ENCODE measurements at regions not wholly inside any gene's neighbourhood (a gene's known extent, or its start where the extent isn't known, plus 50 kb on each side); places are given as distances from the start of the nearest gene placed in this dataset.

DNA sequence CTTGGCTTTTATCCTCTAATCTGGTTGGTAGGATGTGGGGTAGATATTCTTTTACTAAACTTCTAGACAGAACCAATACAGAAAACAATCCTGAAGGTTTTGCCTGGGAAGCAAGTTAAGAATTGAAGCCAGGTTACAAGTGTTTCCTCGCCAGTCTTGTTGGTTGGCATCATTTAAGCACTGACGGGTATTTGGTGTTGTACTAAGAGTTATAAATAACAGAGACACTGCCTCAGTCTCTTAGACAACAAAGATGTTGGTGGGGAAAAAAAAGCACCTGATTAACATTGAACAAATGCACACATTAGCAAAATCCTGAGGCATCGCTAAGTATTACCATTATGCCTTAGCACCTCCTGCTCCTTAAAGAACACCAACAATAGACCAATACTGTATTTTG, 272.2 kb downstream of the BRINP2 start:
- TF ChIP-seq, protein P1, sequence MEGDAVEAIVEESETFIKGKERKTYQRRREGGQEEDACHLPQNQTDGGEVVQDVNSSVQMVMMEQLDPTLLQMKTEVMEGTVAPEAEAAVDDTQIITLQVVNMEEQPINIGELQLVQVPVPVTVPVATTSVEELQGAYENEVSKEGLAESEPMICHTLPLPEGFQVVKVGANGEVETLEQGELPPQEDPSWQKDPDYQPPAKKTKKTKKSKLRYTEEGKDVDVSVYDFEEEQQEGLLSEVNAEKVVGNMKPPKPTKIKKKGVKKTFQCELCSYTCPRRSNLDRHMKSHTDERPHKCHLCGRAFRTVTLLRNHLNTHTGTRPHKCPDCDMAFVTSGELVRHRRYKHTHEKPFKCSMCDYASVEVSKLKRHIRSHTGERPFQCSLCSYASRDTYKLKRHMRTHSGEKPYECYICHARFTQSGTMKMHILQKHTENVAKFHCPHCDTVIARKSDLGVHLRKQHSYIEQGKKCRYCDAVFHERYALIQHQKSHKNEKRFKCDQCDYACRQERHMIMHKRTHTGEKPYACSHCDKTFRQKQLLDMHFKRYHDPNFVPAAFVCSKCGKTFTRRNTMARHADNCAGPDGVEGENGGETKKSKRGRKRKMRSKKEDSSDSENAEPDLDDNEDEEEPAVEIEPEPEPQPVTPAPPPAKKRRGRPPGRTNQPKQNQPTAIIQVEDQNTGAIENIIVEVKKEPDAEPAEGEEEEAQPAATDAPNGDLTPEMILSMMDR (conservative IDR thresholded peaks at IDR 0.05): no peak
- no peak for TF ChIP-seq EZH2 (IDR thresholded peaks at IDR 0.05; ENCODE audit: low read depth)
- no peaks in the 10 kb centered on the region for H3K9me3 ChIP-seq (ENCODE audit: insufficient read depth, low read depth)
- no TSS peak for BruUV-seq (replicated peaks)
- ChIA-PET CTCF (no interaction called here), POLR2A (ENCODE audit: unreplicated experiment) (no interaction called here)
- intact Hi-C loops (cut with micrococcal nuclease; ENCODE audit: unreplicated experiment): no loop called here
- H3K79me2 ChIP-seq (ENCODE audit: low read depth): no peaks in the 10 kb centered on the region
- no peaks in the 10 kb centered on the region for H3K4me1 ChIP-seq (replicated peaks; ENCODE audit: insufficient read depth)
- DNase-seq: no peak
- H4K20me1 ChIP-seq (ENCODE audit: insufficient read depth): no peaks in the 10 kb centered on the region
- H2AFZ ChIP-seq: no peak overlapping the region
- no peaks in the 10 kb centered on the region for H3K9me2 ChIP-seq (ENCODE audit: insufficient read depth)
- no peak overlapping the region for H3K27ac ChIP-seq
- H3F3A ChIP-seq (ENCODE audit: insufficient read depth, low read depth): no peaks in the 10 kb centered on the region
- H3K4me3 ChIP-seq: no peak overlapping the region
- no peaks in the 10 kb centered on the region for H3K36me3 ChIP-seq (ENCODE audit: low read depth)
- no peak overlapping the region for H3K4me2 ChIP-seq
- H3K27me3 ChIP-seq (ENCODE audit: insufficient read depth, low read depth): no peaks in the 10 kb centered on the region

DNA sequence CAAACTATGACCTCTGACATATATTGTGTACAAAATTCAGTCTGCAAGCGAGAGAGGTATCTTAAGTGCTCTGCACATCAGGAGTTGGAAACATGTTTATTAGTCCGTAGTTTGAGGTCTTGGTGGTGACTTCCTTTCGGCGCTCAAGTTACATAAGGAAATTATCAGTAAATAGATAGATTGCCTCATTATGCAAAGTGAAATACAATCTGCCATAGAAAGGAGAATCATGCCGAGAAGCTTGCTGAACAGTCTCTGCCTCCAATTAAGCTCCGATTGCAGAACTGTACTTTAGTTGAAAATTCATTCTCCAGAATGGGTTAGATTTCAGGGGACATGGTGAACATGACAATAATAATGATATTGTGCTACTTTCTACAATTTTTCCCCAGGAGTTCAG, 271.8 kb downstream of the BRINP2 start:
- POLR2A ChIA-PET (ENCODE audit: unreplicated experiment): no interaction called here
- Histone ChIP-seq H3K4me2 (no peak overlapping the region), H4K20me1 (ENCODE audit: insufficient read depth) (no peaks in the 10 kb centered on the region), H3K79me2 (ENCODE audit: low read depth) (no peaks in the 10 kb centered on the region), H3K4me3 (no peak overlapping the region), H3K27me3 (ENCODE audit: insufficient read depth, low read depth) (no peaks in the 10 kb centered on the region), H3K9me3 (ENCODE audit: insufficient read depth, low read depth) (no peaks in the 10 kb centered on the region), H3K36me3 (ENCODE audit: low read depth) (no peaks in the 10 kb centered on the region), H3K27ac (no peak overlapping the region), H3F3A (ENCODE audit: insufficient read depth, low read depth) (no peaks in the 10 kb centered on the region), H3K9me2 (ENCODE audit: insufficient read depth) (no peaks in the 10 kb centered on the region), H3K4me1 (replicated peaks; ENCODE audit: insufficient read depth) (no peaks in the 10 kb centered on the region), H2AFZ (no peak overlapping the region)
- TF ChIP-seq EZH2 (IDR thresholded peaks at IDR 0.05; ENCODE audit: low read depth): no peak
- TF ChIP-seq, protein P1 (conservative IDR thresholded peaks at IDR 0.05): no peak
- intact Hi-C loops (cut with micrococcal nuclease; ENCODE audit: unreplicated experiment): no loop called here
- no TSS peak for BruUV-seq (replicated peaks)
- DNase-seq: no peak
- CTCF ChIA-PET: no interaction called here

DNA sequence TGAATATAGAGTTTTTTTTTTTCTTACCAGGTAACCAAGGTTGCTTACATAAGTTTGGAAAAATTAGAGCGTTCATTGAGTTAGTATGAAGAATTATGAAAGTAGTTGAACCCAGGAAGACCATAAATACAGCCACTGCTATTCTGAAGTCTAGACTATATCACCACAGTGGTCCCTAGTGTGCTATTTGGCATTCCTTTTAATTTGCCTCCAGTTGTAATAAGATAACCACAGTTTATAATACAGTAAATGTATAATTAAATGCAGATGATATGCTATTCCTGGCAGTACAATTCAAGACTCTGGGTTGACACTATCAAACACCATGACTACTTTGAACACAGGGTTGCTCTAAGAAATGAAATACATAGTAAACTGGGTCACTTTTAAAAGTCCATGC, 270.5 kb downstream of the BRINP2 start:
- Histone ChIP-seq H4K20me1 (ENCODE audit: insufficient read depth) (no peaks in the 10 kb centered on the region), H3K4me2 (no peak overlapping the region), H3K9me2 (ENCODE audit: insufficient read depth) (no peaks in the 10 kb centered on the region), H3F3A (ENCODE audit: insufficient read depth, low read depth) (no peaks in the 10 kb centered on the region), H3K4me3 (no peak overlapping the region), H3K36me3 (ENCODE audit: low read depth) (no peaks in the 10 kb centered on the region), H2AFZ (no peak overlapping the region), H3K27me3 (ENCODE audit: insufficient read depth, low read depth) (no peaks in the 10 kb centered on the region), H3K9me3 (ENCODE audit: insufficient read depth, low read depth) (no peaks in the 10 kb centered on the region), H3K27ac (no peak overlapping the region), H3K79me2 (ENCODE audit: low read depth) (no peaks in the 10 kb centered on the region), H3K4me1 (replicated peaks; ENCODE audit: insufficient read depth) (no peaks in the 10 kb centered on the region)
- BruUV-seq (replicated peaks): no TSS peak
- no peak for DNase-seq
- intact Hi-C loops (cut with micrococcal nuclease; ENCODE audit: unreplicated experiment): no loop called here
- ChIA-PET CTCF (no interaction called here), POLR2A (ENCODE audit: unreplicated experiment) (no interaction called here)
- TF ChIP-seq EZH2 (IDR thresholded peaks at IDR 0.05; ENCODE audit: low read depth): no peak
- TF ChIP-seq, protein P1 (conservative IDR thresholded peaks at IDR 0.05): no peak

Measured in PC-9 (cell line).